ENCODE measurements at regions not wholly inside any gene's neighbourhood (a gene's known extent, or its start where the extent isn't known, plus 50 kb on each side); places are given as distances from the start of the nearest gene placed in this dataset.
"Not testable (repeated sequence)": the region's sequence is repeated elsewhere in the genome, so short reads cannot be mapped to it uniquely, and the experiment has no call there.

DNA sequence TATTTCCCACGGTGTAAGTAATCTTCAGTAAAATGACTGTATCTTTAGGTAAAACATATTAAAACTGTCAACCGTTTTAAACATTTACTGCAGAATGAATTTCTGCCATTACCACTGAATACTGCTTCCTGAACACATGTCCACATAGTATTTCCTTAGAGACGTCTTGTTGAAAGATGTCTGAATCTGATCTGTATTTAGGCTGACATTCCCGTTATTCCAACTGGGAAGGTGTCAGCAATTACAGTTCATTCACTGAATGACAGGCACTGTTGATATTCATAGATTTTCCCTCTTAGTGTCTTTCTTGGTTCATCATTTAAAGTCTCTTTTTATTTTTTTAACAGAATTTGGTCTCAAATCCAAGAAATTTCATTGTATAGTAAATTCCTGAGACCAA lies 544.5 kb upstream of the CHD1 start:
- not testable (repeated sequence) for H3K36me3 ChIP-seq (replicated peaks in 1 of 2; ENCODE audit: control insufficient read depth in 2 of 2, insufficient read depth in 2 of 2, low read length in 2 of 2); H4K91ac ChIP-seq (ENCODE audit: low read depth, low read length, poor library complexity); H2BK5ac ChIP-seq (ENCODE audit: low read length); DNase-seq (ENCODE audit: low spot score); H3K4ac ChIP-seq (ENCODE audit: low read length); H3K18ac ChIP-seq (ENCODE audit: low read length); H3K23ac ChIP-seq (ENCODE audit: low read depth, low read length, poor library complexity); H2BK120ac ChIP-seq (ENCODE audit: low read depth, low read length); H3K79me1 ChIP-seq (ENCODE audit: low read depth, low read length); H2BK15ac ChIP-seq (ENCODE audit: low read length); H3K4me3 ChIP-seq (ENCODE audit: low read length in 2 of 2); H3K9ac ChIP-seq (ENCODE audit: low read depth, low read length, poor library complexity); H2AFZ ChIP-seq (ENCODE audit: low read length); H3K14ac ChIP-seq (ENCODE audit: low read length); H3K4me2 ChIP-seq (ENCODE audit: insufficient read depth, low read length, poor library complexity, severe bottlenecking); H3K27ac ChIP-seq (replicated peaks; ENCODE audit: low read length); H2AK5ac ChIP-seq (ENCODE audit: low read depth, low read length); H3K4me1 ChIP-seq (ENCODE audit: control insufficient read depth in 2 of 2, insufficient read depth in 1 of 2, low read depth in 1 of 2, low read length in 2 of 2); H2BK12ac ChIP-seq (ENCODE audit: low read length); H3K9me3 ChIP-seq (replicated peaks in 1 of 2; ENCODE audit: control insufficient read depth in 2 of 2, insufficient read depth in 1 of 2, low read depth in 1 of 2, low read length in 2 of 2); H3K27me3 ChIP-seq (ENCODE audit: control insufficient read depth in 3 of 3, insufficient read depth in 3 of 3, low read depth in 1 of 3, low read length in 3 of 3); H4K8ac ChIP-seq (ENCODE audit: low read depth, low read length)
- no CpG with 5 or more reads among the region's 4 CpGs for WGBS, 2 donors (ENCODE audit: extremely low coverage in 2 of 2, insufficient read length in 2 of 2, insufficient replicate concordance in 1 of 2)

DNA sequence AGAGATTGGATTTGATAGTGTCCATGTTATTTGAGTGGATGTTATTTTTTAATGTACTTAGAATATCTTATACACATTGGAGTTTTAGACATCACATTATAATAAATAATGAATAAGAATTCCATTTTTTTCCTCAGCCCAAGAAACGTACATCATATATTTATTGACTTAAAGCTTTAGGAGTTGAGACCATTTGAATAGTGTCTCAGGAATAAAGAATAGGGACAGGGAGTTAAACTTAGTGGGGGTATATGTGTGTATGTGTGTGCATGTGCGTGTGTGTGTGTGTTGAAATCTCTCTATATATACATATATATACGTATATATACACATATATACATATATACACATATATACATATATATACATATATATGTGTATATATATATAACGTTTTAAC lies 542.9 kb upstream of the CHD1 start:
- H3K4me1 ChIP-seq (ENCODE audit: control insufficient read depth in 2 of 2, insufficient read depth in 1 of 2, low read depth in 1 of 2, low read length in 2 of 2); H4K8ac ChIP-seq (ENCODE audit: low read depth, low read length); H3K4me2 ChIP-seq (ENCODE audit: insufficient read depth, low read length, poor library complexity, severe bottlenecking); H3K27me3 ChIP-seq (ENCODE audit: control insufficient read depth in 3 of 3, insufficient read depth in 3 of 3, low read depth in 1 of 3, low read length in 3 of 3); H4K91ac ChIP-seq (ENCODE audit: low read depth, low read length, poor library complexity); H3K9ac ChIP-seq (ENCODE audit: low read depth, low read length, poor library complexity); DNase-seq (ENCODE audit: low spot score); H3K79me1 ChIP-seq (ENCODE audit: low read depth, low read length); H3K27ac ChIP-seq (replicated peaks; ENCODE audit: low read length); H3K18ac ChIP-seq (ENCODE audit: low read length); H2BK12ac ChIP-seq (ENCODE audit: low read length); H3K23ac ChIP-seq (ENCODE audit: low read depth, low read length, poor library complexity); H3K36me3 ChIP-seq (replicated peaks in 1 of 2; ENCODE audit: control insufficient read depth in 2 of 2, insufficient read depth in 2 of 2, low read length in 2 of 2); H3K4me3 ChIP-seq (ENCODE audit: low read length in 2 of 2); H3K4ac ChIP-seq (ENCODE audit: low read length); H2BK120ac ChIP-seq (ENCODE audit: low read depth, low read length); H3K9me3 ChIP-seq (replicated peaks in 1 of 2; ENCODE audit: control insufficient read depth in 2 of 2, insufficient read depth in 1 of 2, low read depth in 1 of 2, low read length in 2 of 2); H3K14ac ChIP-seq (ENCODE audit: low read length); H2AK5ac ChIP-seq (ENCODE audit: low read depth, low read length); H2AFZ ChIP-seq (ENCODE audit: low read length); H2BK5ac ChIP-seq (ENCODE audit: low read length); H2BK15ac ChIP-seq (ENCODE audit: low read length): not testable (repeated sequence)
- no CpG with 5 or more reads among the region's 4 CpGs for WGBS, 2 donors (ENCODE audit: extremely low coverage in 2 of 2, insufficient read length in 2 of 2, insufficient replicate concordance in 1 of 2)

DNA sequence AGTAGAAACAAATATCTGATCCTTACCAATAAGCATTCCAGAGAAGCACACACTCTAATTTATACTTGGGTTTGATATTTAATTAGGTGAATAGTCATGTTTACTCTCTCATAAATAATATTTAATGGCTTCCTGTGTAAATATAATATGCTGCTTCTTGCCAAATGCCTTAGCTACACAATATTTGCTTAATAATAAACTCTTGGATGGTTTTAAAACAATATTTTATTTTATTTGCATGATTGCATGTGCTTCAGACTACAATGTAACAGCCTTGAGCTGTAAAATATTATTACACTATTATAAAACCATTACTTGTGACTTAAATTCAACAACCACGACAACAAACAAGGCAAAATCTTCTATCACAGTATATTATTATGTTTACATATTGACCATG lies 542.4 kb upstream of the CHD1 start:
- H2BK15ac ChIP-seq (ENCODE audit: low read length); H3K9me3 ChIP-seq (replicated peaks in 1 of 2; ENCODE audit: control insufficient read depth in 2 of 2, insufficient read depth in 1 of 2, low read depth in 1 of 2, low read length in 2 of 2); H3K9ac ChIP-seq (ENCODE audit: low read depth, low read length, poor library complexity); H3K23ac ChIP-seq (ENCODE audit: low read depth, low read length, poor library complexity); H4K91ac ChIP-seq (ENCODE audit: low read depth, low read length, poor library complexity); H2BK5ac ChIP-seq (ENCODE audit: low read length); H3K36me3 ChIP-seq (replicated peaks in 1 of 2; ENCODE audit: control insufficient read depth in 2 of 2, insufficient read depth in 2 of 2, low read length in 2 of 2); H2AK5ac ChIP-seq (ENCODE audit: low read depth, low read length); H3K4me3 ChIP-seq (ENCODE audit: low read length in 2 of 2); H3K18ac ChIP-seq (ENCODE audit: low read length); H3K4ac ChIP-seq (ENCODE audit: low read length); H3K27ac ChIP-seq (replicated peaks; ENCODE audit: low read length); H2AFZ ChIP-seq (ENCODE audit: low read length); H3K14ac ChIP-seq (ENCODE audit: low read length); DNase-seq (ENCODE audit: low spot score); H2BK120ac ChIP-seq (ENCODE audit: low read depth, low read length); H2BK12ac ChIP-seq (ENCODE audit: low read length); H4K8ac ChIP-seq (ENCODE audit: low read depth, low read length); H3K79me1 ChIP-seq (ENCODE audit: low read depth, low read length); H3K27me3 ChIP-seq (ENCODE audit: control insufficient read depth in 3 of 3, insufficient read depth in 3 of 3, low read depth in 1 of 3, low read length in 3 of 3); H3K4me2 ChIP-seq (ENCODE audit: insufficient read depth, low read length, poor library complexity, severe bottlenecking); H3K4me1 ChIP-seq (ENCODE audit: control insufficient read depth in 2 of 2, insufficient read depth in 1 of 2, low read depth in 1 of 2, low read length in 2 of 2): not testable (repeated sequence)
- no CpG with 5 or more reads among the region's 1 CpG for WGBS, 2 donors (ENCODE audit: extremely low coverage in 2 of 2, insufficient read length in 2 of 2, insufficient replicate concordance in 1 of 2)

DNA sequence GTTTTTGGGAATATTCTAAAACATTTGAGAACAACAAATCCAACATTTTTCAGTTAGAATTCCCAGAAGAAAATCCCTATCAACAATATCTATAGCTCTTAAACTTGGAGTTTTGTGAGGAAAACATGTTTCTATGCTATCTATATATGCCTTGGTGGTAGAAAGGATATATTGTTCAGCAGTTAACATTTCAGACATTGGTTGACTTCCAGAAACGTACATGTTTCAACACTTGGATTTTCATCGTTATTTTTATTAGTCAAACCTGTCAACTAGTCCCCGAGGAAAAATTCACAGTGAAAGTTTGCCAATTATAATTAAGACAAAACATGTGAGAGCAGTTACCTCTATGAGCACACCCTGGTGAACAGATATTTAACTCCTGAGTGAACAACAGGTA lies 541.8 kb upstream of the CHD1 start:
- H2BK12ac ChIP-seq (ENCODE audit: low read length); H2AFZ ChIP-seq (ENCODE audit: low read length); H3K14ac ChIP-seq (ENCODE audit: low read length); H4K91ac ChIP-seq (ENCODE audit: low read depth, low read length, poor library complexity); H2BK120ac ChIP-seq (ENCODE audit: low read depth, low read length); H3K9ac ChIP-seq (ENCODE audit: low read depth, low read length, poor library complexity); H2BK15ac ChIP-seq (ENCODE audit: low read length); H3K27me3 ChIP-seq (ENCODE audit: control insufficient read depth in 3 of 3, insufficient read depth in 3 of 3, low read depth in 1 of 3, low read length in 3 of 3); H3K79me1 ChIP-seq (ENCODE audit: low read depth, low read length); H2AK5ac ChIP-seq (ENCODE audit: low read depth, low read length); H3K9me3 ChIP-seq (replicated peaks in 1 of 2; ENCODE audit: control insufficient read depth in 2 of 2, insufficient read depth in 1 of 2, low read depth in 1 of 2, low read length in 2 of 2); H3K23ac ChIP-seq (ENCODE audit: low read depth, low read length, poor library complexity); DNase-seq (ENCODE audit: low spot score); H2BK5ac ChIP-seq (ENCODE audit: low read length); H3K18ac ChIP-seq (ENCODE audit: low read length); H3K4me3 ChIP-seq (ENCODE audit: low read length in 2 of 2); H3K27ac ChIP-seq (replicated peaks; ENCODE audit: low read length); H4K8ac ChIP-seq (ENCODE audit: low read depth, low read length); H3K4me2 ChIP-seq (ENCODE audit: insufficient read depth, low read length, poor library complexity, severe bottlenecking); H3K4me1 ChIP-seq (ENCODE audit: control insufficient read depth in 2 of 2, insufficient read depth in 1 of 2, low read depth in 1 of 2, low read length in 2 of 2); H3K36me3 ChIP-seq (replicated peaks in 1 of 2; ENCODE audit: control insufficient read depth in 2 of 2, insufficient read depth in 2 of 2, low read length in 2 of 2); H3K4ac ChIP-seq (ENCODE audit: low read length): not testable (repeated sequence)
- WGBS, 2 donors (ENCODE audit: extremely low coverage in 2 of 2, insufficient read length in 2 of 2, insufficient replicate concordance in 1 of 2), result no CpG with 5 or more reads among the region's 3 CpGs
